DND-41 (cell line): ENCODE measurements at regions not wholly inside any gene's neighbourhood (a gene's known extent, or its start where the extent isn't known, plus 50 kb on each side); places are given as distances from the start of the nearest gene placed in this dataset.

ENCODE experiments used
- CTCF ChIP-seq: IDR thresholded peaks from 2 replicates; pipeline ENCODE4 v1.5.1; 2012; ENCODE audit warnings: borderline replicate concordance, low read length, moderate library complexity, mild to moderate bottlenecking; ENCODE audit not compliant: poor library complexity, severe bottlenecking; ENCODE audit errors: extremely low read depth
- EZH2 ChIP-seq: IDR thresholded peaks from 3 replicates; pipeline ENCODE4 v1.6.1; 2012; ENCODE audit warnings: borderline replicate concordance, low read depth, mild to moderate bottlenecking, moderate library complexity, low read length, inconsistent platforms; ENCODE audit not compliant: severe bottlenecking

DNA sequence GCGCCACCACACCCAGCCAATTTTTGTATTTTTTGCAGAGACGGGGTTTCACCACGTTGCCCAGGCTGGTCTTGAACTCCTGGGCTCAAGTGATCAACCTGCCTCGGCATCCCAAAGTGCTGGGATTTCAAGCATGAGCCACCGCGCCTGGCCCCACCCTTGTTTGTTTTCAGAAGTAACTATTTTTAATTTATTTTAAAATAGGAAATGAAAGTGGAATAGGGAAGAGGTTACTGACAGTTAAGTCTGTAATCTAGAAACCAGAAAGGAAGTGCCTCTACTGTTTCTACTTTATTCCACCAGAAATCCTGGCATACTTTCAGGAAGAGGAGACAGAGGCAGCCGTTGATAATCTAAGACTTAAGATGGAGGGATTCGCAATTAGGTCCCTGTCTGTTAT, 225.6 kb downstream of the TANC2 start:
- no peak for TF ChIP-seq CTCF
- no peak for TF ChIP-seq EZH2
